GM12873 (cell line): ENCODE measurements at regions not wholly inside any gene's neighbourhood (a gene's known extent, or its start where the extent isn't known, plus 50 kb on each side); places are given as distances from the start of the nearest gene placed in this dataset.

Experiments
- TF ChIP-seq, protein P1 (sequence below): IDR thresholded peaks from 2 replicates; pipeline ENCODE4 v1.5.1; 2012; ENCODE audit warnings: low read depth, mild to moderate bottlenecking, moderate library complexity, low read length, control low read depth; ENCODE audit not compliant: insufficient read depth; ENCODE audit errors: missing control alignments

GRCh38 chr3:181916013-181916412, 204.3 kb downstream of the SOX2 start:
- TF ChIP-seq, protein P1, sequence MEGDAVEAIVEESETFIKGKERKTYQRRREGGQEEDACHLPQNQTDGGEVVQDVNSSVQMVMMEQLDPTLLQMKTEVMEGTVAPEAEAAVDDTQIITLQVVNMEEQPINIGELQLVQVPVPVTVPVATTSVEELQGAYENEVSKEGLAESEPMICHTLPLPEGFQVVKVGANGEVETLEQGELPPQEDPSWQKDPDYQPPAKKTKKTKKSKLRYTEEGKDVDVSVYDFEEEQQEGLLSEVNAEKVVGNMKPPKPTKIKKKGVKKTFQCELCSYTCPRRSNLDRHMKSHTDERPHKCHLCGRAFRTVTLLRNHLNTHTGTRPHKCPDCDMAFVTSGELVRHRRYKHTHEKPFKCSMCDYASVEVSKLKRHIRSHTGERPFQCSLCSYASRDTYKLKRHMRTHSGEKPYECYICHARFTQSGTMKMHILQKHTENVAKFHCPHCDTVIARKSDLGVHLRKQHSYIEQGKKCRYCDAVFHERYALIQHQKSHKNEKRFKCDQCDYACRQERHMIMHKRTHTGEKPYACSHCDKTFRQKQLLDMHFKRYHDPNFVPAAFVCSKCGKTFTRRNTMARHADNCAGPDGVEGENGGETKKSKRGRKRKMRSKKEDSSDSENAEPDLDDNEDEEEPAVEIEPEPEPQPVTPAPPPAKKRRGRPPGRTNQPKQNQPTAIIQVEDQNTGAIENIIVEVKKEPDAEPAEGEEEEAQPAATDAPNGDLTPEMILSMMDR, result no peak

DNA sequence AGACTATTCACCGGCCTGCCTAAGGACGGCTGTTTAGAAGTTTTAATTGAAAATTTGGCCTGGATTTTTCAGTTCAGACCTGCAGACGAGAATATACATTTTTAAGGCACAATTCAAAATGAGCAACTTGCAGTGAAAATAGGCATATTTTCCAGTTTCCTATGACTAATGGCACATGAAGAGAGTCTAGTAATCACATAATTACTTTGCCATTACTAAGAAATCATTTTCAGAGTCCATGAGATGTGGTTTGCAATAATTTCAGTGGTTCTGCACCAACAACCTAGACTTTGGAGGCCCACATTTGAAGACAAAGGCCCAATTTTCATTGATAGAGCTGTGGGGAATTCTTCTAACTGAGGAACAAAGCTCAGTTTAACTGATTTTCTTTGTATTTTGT, 205.3 kb downstream of the SOX2 start:
- TF ChIP-seq, protein P1, result no peak

DNA sequence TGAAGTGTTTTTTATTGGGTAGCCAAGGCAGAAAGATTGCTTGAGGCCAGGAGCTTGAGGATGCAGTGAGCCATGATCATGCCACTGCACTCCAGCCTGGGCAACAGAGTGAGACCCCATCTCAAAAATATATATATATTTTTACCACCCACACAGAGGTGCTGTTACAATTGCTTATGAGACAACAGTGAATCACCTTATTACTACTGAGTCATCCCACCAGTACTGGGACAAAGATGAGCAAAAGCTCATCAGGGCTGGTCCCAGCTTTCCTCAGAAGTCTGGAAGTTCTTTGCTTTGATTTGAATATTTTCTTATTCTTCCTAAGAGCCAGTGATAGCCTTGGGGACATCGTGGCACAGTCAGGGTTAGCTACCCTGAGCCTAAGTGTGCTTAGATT, 207.7 kb downstream of the SOX2 start:
- TF ChIP-seq, protein P1, result no peak

DNA sequence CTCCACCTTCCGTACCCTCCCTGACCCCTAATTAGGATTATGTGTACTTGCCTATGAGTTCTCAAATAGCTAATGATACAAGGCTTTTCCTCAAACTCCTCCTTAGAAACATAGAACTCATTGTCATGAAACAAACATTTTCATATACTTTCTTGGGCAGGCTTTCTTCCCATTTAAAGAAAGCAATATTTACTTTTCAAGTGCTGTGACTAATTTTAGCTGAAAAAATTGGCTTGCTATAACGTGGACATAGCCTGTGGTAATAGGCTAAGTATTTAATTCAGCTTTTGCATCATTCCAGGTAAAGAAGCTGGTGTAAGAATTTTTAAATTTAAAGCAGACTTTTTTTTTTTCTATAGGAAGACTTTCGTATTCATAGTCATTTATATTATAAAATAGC, 208.7 kb downstream of the SOX2 start:
- TF ChIP-seq, protein P1, result no peak

DNA sequence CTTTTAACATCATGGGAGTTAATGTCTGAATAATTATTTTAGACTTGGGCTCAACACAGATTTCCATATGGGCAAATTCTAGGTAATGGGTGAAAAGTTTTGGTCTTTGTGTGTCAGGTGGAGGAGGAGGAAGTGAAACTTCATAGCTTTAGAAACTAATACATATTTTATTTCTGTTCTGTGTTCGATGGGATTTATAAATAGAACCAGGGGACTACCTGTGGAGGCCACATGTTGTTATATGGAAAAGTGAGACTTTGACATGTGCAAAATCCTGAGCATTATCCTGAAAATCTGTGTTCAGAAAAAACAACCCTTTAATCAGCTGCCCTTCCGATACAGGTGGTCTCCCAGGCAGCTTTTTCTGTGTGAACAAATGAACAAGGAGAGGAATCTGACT, 209.5 kb downstream of the SOX2 start:
- TF ChIP-seq, protein P1, result no peak

DNA sequence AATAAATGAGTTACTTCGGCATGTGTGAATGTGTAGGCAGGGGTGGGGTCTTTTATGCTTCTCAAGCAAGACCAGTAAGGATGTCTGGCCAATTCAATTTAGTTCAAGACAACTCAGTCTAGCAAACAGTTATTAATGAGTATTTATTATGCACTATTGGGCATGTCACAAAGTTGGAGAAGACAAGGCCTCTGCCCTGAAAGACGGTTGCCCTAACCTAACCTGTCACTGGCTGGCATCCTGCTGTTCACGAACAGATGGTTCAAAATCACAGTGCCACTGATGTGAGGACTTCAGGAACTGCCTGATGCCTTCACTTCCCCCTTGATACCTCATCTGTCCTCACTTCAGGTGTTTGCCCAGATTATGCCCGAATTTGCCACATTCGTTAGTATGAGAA, 217.8 kb downstream of the SOX2 start:
- TF ChIP-seq, protein P1, result no peak

DNA sequence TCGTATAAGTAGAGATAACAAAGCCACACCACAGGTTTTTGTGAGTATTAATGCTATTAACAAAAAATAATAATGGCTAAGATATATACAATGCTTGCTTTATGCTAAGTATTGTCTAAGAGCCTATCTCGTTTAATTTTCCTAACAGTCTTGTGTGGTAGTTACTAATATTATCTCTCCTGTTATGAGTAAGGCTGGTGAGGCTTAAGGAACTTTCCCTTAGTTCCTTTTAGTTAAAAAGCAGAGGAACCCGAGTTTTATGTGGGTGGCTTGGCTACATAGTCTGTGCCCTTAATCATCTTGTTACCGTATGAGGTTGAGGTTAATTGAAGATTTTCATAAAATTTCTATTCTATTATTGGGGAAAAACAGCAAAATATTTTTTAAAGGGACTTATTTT, 218.4 kb downstream of the SOX2 start:
- TF ChIP-seq, protein P1, result no peak
